ENCODE measurements at regions not wholly inside any gene's neighbourhood (a gene's known extent, or its start where the extent isn't known, plus 50 kb on each side); places are given as distances from the start of the nearest gene placed in this dataset.

GRCh38 chr18:10010611-10011015, 96.8 kb downstream of the VAPA start:
- Histone ChIP-seq H2BK12ac (ENCODE audit: insufficient read length, low read depth, low read length) (no peak overlapping the region), H3K23me2 (ENCODE audit: insufficient read length, low read depth, low read length, poor library complexity, severe bottlenecking) (no peaks in the 10 kb centered on the region), H3K4me1 (ENCODE audit: insufficient read depth, low read length) (no peaks in the 10 kb centered on the region), H3K4ac (ENCODE audit: low read depth, low read length) (no peak overlapping the region), H3K18ac (ENCODE audit: insufficient read length, low read depth, low read length) (no peak overlapping the region), H2AFZ (ENCODE audit: low read length) (no peak overlapping the region), H3K9ac (ENCODE audit: extremely low read depth, insufficient read length, low read length) (no peak overlapping the region), H3K9me3 (ENCODE audit: control insufficient read depth, low read depth, low read length) (no peaks in the 10 kb centered on the region), H2BK20ac (ENCODE audit: low read depth, low read length, poor library complexity, severe bottlenecking) (no peak overlapping the region), H2BK120ac (ENCODE audit: low read depth, low read length, poor library complexity, severe bottlenecking) (no peak overlapping the region), H3K23ac (ENCODE audit: insufficient read length, low read depth, low read length) (no peak overlapping the region), H4K5ac (ENCODE audit: insufficient read length, low read depth, low read length) (no peak overlapping the region), H2AK5ac (ENCODE audit: insufficient read length, low read length) (no peak overlapping the region), H3K79me2 (ENCODE audit: insufficient read depth, low read length) (no peaks in the 10 kb centered on the region), H3K56ac (ENCODE audit: insufficient read length, low read depth, low read length) (no peak overlapping the region), H3K27ac (ENCODE audit: insufficient read length, low read depth, low read length) (no peak overlapping the region), H3K4me2 (ENCODE audit: insufficient read depth, insufficient read length, low read length) (no peak overlapping the region), H3K27me3 (ENCODE audit: insufficient read depth, low read length) (no peaks in the 10 kb centered on the region), H2BK15ac (ENCODE audit: low read depth, low read length) (no peak overlapping the region), H4K20me1 (ENCODE audit: control insufficient read depth, insufficient read depth, insufficient read length) (no peaks in the 10 kb centered on the region), H4K91ac (ENCODE audit: insufficient read length, low read depth, low read length) (no peak overlapping the region), H3K14ac (ENCODE audit: insufficient read depth, low read length) (no peak overlapping the region), H3T11ph (ENCODE audit: low read length) (no peak overlapping the region), H4K8ac (replicated peaks; ENCODE audit: insufficient read length, low read depth, low read length) (no peak overlapping the region), H2BK5ac (ENCODE audit: insufficient read length, low read length) (no peak overlapping the region), H3K79me1 (ENCODE audit: insufficient read depth, low read depth, low read length, poor library complexity, severe bottlenecking) (no peaks in the 10 kb centered on the region)
- no peak for DNase-seq
- H3K27me3 Mint-ChIP-seq (ENCODE audit: low read depth), result peaks cover 5% of the 10 kb centered on the region
- H3K9me3 Mint-ChIP-seq, result no peaks in the 10 kb centered on the region
- no peak overlapping the region for H3K4me3 Mint-ChIP-seq
- no CpG with 5 or more reads among the region's 6 CpGs for WGBS (ENCODE audit: extremely low coverage, insufficient read length, low lambda C conversion rate)
- peak overlapping the region in 1 of 3 experiments; percentile 61; a peak in 1 of 7 replicates for H3K27ac Mint-ChIP-seq
- TF ChIP-seq CTCF (conservative IDR thresholded peaks at IDR 0.05), result no peak
- no peaks in the 10 kb centered on the region for H3K36me3 Mint-ChIP-seq (ENCODE audit: insufficient read depth in 1 of 3, low read depth in 3 of 3)
- H3K4me1 Mint-ChIP-seq, result no peaks in the 10 kb centered on the region

Data from H9 (cell line).